ENCODE measurements at regions not wholly inside any gene's neighbourhood (a gene's known extent, or its start where the extent isn't known, plus 50 kb on each side); places are given as distances from the start of the nearest gene placed in this dataset.
A peak's percentile ranks its signal among the peaks of the same experiment; 100 is the strongest.

- DNase-seq (ENCODE audit: insufficient read length, low spot score) (no peak), FAIRE-seq (no peak)
- TF ChIP-seq CTCF (IDR thresholded peaks at IDR 0.05; ENCODE audit: insufficient read depth, missing control alignments) = no peak
Observed at GRCh38 chr12:75823475-75823874, 208.1 kb downstream of the PHLDA1 start.

GRCh38 chr12:75822416-75822815 is 209.2 kb downstream of the PHLDA1 start:
- no peak for TF ChIP-seq CTCF (IDR thresholded peaks at IDR 0.05; ENCODE audit: insufficient read depth, missing control alignments)
- DNase-seq (ENCODE audit: insufficient read length, low spot score) (no peak), FAIRE-seq (no peak)

DNA sequence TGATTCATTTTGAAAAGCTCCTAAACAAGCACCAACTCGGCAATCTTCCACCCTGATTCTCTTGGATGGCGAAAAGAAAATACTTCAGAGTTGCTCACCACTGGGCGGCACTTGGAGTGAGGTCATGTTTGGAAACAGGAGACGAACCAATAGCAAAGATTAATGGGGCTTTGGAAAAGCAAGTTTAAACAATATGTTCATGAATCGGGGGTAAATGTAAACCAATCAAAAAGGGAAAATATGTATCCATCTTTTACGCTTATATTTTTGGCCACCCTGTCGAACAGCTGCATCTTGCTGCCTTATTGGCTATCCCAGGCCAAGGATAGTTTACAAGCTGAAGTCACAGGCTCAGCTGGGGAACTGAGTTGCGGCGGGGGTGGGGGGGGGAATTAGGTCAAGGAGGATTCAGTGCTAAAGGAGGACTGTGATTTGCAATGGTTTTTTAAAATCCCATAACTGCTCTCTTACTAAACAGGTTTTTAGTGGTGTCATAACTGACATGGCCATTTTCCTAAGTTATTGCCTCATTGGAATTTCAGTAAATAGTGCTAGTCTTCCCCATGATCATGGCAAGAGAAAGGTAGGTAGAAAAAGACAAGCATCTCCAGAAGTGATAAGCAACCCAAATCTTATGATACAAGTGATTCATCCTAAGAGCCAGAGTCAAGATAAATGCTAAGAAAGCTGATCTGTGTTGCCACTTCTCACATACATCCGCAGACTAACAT is 210.6 kb downstream of the PHLDA1 start:
- FAIRE-seq (no peak), DNase-seq (ENCODE audit: insufficient read length, low spot score) (no peak)
- TF ChIP-seq CTCF (IDR thresholded peaks at IDR 0.05; ENCODE audit: insufficient read depth, missing control alignments) = peak; percentile 48

DNA sequence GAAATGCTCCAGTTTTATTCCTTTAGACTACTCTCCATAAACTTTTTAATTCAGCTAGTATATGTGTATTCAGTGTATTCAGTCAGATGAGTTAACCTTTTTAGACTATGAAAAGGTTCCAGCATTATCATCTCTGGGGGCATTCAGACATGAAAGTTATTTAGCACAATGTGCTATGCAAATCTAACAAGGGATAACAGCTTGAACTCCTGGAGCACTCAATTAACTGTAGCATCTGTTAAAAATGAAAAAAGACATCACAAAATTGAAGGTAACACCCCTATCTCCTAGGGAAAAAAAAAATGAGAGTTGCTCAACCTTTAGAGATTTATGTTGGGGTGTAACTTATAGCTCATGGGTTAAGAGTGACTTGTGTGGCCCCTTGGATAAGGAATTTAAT is 211.5 kb downstream of the PHLDA1 start:
- FAIRE-seq (no peak), DNase-seq (ENCODE audit: insufficient read length, low spot score) (no peak)
- no peak for TF ChIP-seq CTCF (IDR thresholded peaks at IDR 0.05; ENCODE audit: insufficient read depth, missing control alignments)

GRCh38 chr12:75819512-75819911 is 212.1 kb downstream of the PHLDA1 start:
- FAIRE-seq (no peak), DNase-seq (ENCODE audit: insufficient read length, low spot score) (no peak)
- TF ChIP-seq CTCF (IDR thresholded peaks at IDR 0.05; ENCODE audit: insufficient read depth, missing control alignments) = no peak

DNA sequence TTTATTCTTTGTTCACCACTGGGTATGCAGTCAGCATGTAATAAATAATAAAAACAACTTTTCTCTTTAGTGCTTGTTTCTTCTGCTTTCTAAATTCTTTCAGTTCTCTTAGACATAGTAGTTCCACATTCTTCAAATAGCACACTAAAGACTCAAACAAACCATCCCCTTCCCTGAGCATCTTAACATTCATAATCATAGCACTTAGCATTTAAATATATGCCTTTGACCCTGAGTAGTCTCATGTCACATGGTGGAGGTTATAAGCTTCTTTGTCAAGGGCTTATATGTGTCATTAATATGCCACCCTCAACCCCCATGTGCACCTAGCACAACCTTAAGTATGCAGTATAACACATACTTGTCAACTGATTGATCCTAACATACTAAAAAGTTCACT is 212.7 kb downstream of the PHLDA1 start:
- no peak for DNase-seq (ENCODE audit: insufficient read length, low spot score)
- no peak for FAIRE-seq
- no peak for TF ChIP-seq CTCF (IDR thresholded peaks at IDR 0.05; ENCODE audit: insufficient read depth, missing control alignments)

GRCh38 chr12:75816897-75817296 is 214.7 kb downstream of the PHLDA1 start:
- no peak for DNase-seq (ENCODE audit: insufficient read length, low spot score)
- peak; percentile 16 for FAIRE-seq
- peak; percentile 31 for TF ChIP-seq CTCF (IDR thresholded peaks at IDR 0.05; ENCODE audit: insufficient read depth, missing control alignments)
